Testis (tissue), 2 donors: ENCODE measurements at regions not wholly inside any gene's neighbourhood (a gene's known extent, or its start where the extent isn't known, plus 50 kb on each side); places are given as distances from the start of the nearest gene placed in this dataset.
A peak's percentile ranks its signal among the peaks of the same experiment; 100 is the strongest.
"Not testable (repeated sequence)": the region's sequence is repeated elsewhere in the genome, so short reads cannot be mapped to it uniquely, and the experiment has no call there.

Experiments
- DNase-seq: peaks from one replicate; pipeline ENCODE4 v3.0.0-alpha.2; 2019
- H3K27ac ChIP-seq, 2 donors: fragments of 200-600 bp; sonication (generic); one replicate each; pipeline ENCODE4 v1.5.1; 2019
- H3K27me3 ChIP-seq: fragments of 200-600 bp; sonication (generic); one replicate; pipeline ENCODE4 v1.5.1; 2019
- H3K36me3 ChIP-seq: fragments of 200-600 bp; sonication (generic); one replicate; pipeline ENCODE4 v1.5.1; 2017; ENCODE audit warnings: low read depth; ENCODE audit errors: missing control alignments
- H3K4me1 ChIP-seq: fragments of 200-600 bp; sonication (generic); one replicate; pipeline ENCODE4 v1.5.1; 2019
- H3K4me3 ChIP-seq, 2 donors: fragments of 200-600 bp; sonication (generic); one replicate each; pipeline ENCODE4 v1.5.1; 2017 to 2019
- H3K9me3 ChIP-seq: fragments of 200-600 bp; sonication (generic); one replicate; pipeline ENCODE4 v1.5.1; 2017
- POLR2A ChIP-seq: fragments of 450-650 bp; IDR thresholded peaks from one replicate; pipeline ENCODE4 v1.6.1; 2017; ENCODE audit warnings: antibody characterized with exemption, mild to moderate bottlenecking, moderate library complexity
- WGBS, 2 donors: methylation state at CpG; one replicate each; pipeline ENCODE4 v1.1.5; 2018; 5-methylcytosine and 5-hydroxymethylcytosine counted together
- intact Hi-C: fragments of 100-400 bp; cut with DNase I; formaldehyde crosslinking; loops from one replicate; pipeline ENCODE4 v1.15.1; 2023; ENCODE audit warnings: low total_unique reads
- TF ChIP-seq, protein P1 (sequence below), 3 experiments: fragments of 450-650 bp in 2 of 3; fragments of 200-600 bp in 1 of 3; sonication (generic) in 1 of 3; IDR thresholded peaks; one replicate each; pipeline ENCODE4 v1.5.1; 2016 to 2019; ENCODE audit warnings: antibody characterized with exemption in 3 of 3, mild to moderate bottlenecking in 2 of 3, moderate library complexity in 1 of 3

DNA sequence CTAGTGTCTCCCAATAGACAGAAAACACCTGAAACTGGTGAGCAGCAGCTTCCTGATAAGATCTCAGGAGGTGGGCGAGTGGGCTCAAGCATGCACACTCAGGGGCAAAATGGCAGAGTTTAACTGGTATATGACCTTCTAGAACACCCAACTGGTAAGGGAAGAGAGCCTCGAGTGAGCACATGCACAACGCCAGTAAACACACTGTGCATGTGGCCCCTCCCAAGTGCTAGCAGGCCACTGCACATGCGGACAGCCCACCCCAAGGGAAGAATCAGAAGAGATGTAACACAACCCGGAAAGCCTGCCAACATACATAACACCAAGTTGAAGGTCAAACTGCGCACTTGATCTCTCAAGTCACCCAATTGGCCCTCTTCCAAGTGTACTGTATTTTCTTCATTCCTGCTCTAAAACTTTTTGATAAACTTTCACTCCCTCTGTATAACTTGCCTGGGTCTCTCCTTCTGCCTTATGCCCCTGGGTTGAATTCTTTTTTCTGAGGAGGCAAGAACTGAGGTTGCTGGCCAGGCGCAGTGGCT, 138.2 kb downstream of the GLUL start:
- Histone ChIP-seq H3K27ac (no peak overlapping the region), H3K27me3 (no peaks in the 10 kb centered on the region), H3K4me3 (no peak overlapping the region), H3K9me3 (no peaks in the 10 kb centered on the region), H3K4me1 (no peaks in the 10 kb centered on the region), H3K36me3 (no peaks in the 10 kb centered on the region)
- peak; percentile 55 for DNase-seq
- intact Hi-C loops, result no loop called here
- TF ChIP-seq POLR2A, result no peak
- TF ChIP-seq, protein P1, sequence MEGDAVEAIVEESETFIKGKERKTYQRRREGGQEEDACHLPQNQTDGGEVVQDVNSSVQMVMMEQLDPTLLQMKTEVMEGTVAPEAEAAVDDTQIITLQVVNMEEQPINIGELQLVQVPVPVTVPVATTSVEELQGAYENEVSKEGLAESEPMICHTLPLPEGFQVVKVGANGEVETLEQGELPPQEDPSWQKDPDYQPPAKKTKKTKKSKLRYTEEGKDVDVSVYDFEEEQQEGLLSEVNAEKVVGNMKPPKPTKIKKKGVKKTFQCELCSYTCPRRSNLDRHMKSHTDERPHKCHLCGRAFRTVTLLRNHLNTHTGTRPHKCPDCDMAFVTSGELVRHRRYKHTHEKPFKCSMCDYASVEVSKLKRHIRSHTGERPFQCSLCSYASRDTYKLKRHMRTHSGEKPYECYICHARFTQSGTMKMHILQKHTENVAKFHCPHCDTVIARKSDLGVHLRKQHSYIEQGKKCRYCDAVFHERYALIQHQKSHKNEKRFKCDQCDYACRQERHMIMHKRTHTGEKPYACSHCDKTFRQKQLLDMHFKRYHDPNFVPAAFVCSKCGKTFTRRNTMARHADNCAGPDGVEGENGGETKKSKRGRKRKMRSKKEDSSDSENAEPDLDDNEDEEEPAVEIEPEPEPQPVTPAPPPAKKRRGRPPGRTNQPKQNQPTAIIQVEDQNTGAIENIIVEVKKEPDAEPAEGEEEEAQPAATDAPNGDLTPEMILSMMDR (IDR thresholded peaks at IDR 0.05), result no peak
- 61 to 63% methylated on average over 7 of the region's 7 CpGs for WGBS, 2 donors

DNA sequence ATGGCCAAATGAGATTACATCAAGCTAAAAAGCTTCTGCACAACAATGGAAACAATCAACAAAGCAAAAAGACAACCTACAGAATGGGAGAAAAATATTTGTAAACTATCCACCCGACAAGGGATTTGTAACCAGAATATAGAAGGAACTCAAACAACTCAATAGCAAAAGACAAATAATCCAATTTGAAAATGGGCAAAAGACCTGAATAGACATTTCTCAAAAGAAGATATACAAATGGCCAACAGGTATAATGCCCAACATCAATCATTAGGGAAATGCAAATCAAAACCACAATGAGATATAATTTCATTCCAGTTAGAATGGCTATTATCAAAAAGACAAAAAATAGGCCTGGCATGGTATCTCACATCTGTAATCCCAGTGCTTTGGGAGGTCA, 140.0 kb downstream of the GLUL start:
- Histone ChIP-seq H3K4me1 (no peaks in the 10 kb centered on the region), H3K9me3 (no peaks in the 10 kb centered on the region), H3K27ac (no peak overlapping the region), H3K36me3 (no peaks in the 10 kb centered on the region), H3K27me3 (no peaks in the 10 kb centered on the region), H3K4me3 (no peak overlapping the region)
- TF ChIP-seq, protein P1 (IDR thresholded peaks at IDR 0.05), result no peak
- no peak for TF ChIP-seq POLR2A
- WGBS, 2 donors, result 92 to 96% methylated on average over 1 of the region's 1 CpG
- no peak for DNase-seq
- intact Hi-C loops, result no loop called here

DNA sequence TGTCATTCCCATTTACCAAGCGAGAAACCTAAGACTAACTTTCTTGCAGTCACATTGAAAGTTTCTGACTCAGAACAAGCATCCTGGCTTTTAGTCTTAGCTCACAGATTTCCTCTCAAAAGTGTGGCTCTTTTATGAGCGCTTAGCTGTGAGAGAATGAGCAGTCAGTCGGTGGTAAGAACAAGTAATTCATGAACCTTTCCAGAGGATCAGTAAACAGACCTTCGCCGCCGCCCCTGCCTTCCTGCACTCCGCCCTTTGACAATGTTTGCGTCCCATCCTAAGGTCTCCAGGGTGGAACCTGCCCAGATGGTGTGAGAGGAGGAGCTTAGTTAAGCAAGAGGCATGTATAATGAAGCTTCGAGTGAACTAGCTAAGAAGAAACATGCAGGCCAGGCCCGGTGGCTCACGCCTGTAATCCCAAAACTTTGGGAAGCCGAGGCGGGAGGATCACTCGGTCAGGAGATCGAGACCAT, 142.4 kb downstream of the GLUL start:
- no peak for TF ChIP-seq POLR2A
- TF ChIP-seq, protein P1 (IDR thresholded peaks at IDR 0.05), result no peak
- Histone ChIP-seq H3K4me3 (no peak overlapping the region), H3K36me3 (no peaks in the 10 kb centered on the region), H3K9me3 (no peaks in the 10 kb centered on the region), H3K27me3 (no peaks in the 10 kb centered on the region), H3K27ac (no peak overlapping the region), H3K4me1 (no peaks in the 10 kb centered on the region)
- 69 to 75% methylated on average over 11 to 15 of the region's 15 CpGs for WGBS, 2 donors
- DNase-seq, result no peak
- intact Hi-C loops, result no loop called here

DNA sequence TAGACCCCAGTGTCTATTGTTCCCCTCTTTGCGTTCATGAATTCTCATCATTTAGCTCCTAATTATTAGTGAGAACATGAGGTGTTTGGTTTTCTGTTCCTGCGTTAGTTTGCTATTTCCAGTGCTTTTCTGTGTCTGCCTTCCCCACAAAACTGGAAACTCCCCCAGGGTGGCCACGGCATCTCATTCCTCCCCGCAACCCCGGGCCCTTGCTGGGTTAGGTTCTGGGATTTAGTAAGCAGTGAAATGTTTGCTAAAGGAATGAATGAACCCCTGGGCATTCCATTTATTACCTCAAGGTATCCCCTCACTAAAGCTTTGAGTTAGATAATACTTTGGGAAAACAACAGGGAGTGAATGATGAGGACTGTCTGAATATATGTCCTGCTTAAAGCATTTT, 142.9 kb downstream of the GLUL start:
- Histone ChIP-seq H3K27me3 (no peaks in the 10 kb centered on the region), H3K4me3 (no peak overlapping the region), H3K4me1 (no peaks in the 10 kb centered on the region), H3K36me3 (no peaks in the 10 kb centered on the region), H3K27ac (no peak overlapping the region), H3K9me3 (no peaks in the 10 kb centered on the region)
- TF ChIP-seq POLR2A, result no peak
- TF ChIP-seq, protein P1 (IDR thresholded peaks at IDR 0.05), result no peak
- intact Hi-C loops, result no loop called here
- DNase-seq, result no peak
- 76 to 84% methylated on average over 5 of the region's 5 CpGs for WGBS, 2 donors

DNA sequence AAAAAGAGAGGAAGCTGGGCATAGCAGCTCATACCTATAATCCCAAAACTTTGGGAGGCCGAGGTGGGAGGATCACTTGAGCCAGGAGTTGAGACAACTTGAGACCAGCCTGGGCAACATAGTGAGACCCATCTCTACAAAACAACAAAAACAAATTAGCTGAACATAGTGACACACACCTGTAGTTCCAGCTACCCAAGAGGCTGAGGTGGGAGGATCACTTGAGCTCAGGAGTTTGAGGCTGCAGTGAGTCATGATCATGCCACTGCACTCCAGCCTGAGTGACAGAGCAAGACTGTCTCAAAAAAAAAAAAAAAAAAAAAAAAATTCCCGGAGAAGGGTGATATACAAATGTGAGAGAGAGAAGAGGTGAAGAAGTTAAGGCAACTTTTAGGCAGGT, 143.8 kb downstream of the GLUL start:
- H3K4me1 ChIP-seq, H3K9me3 ChIP-seq, H3K4me3 ChIP-seq, H3K36me3 ChIP-seq, H3K27ac ChIP-seq, DNase-seq, H3K27me3 ChIP-seq, intact Hi-C loops: not testable (repeated sequence)
- 97 to 100% methylated on average over 2 of the region's 2 CpGs for WGBS, 2 donors
